ENCODE measurements at regions not wholly inside any gene's neighbourhood (a gene's known extent, or its start where the extent isn't known, plus 50 kb on each side); places are given as distances from the start of the nearest gene placed in this dataset.
"Not testable (repeated sequence)": the region's sequence is repeated elsewhere in the genome, so short reads cannot be mapped to it uniquely, and the experiment has no call there.

DNA sequence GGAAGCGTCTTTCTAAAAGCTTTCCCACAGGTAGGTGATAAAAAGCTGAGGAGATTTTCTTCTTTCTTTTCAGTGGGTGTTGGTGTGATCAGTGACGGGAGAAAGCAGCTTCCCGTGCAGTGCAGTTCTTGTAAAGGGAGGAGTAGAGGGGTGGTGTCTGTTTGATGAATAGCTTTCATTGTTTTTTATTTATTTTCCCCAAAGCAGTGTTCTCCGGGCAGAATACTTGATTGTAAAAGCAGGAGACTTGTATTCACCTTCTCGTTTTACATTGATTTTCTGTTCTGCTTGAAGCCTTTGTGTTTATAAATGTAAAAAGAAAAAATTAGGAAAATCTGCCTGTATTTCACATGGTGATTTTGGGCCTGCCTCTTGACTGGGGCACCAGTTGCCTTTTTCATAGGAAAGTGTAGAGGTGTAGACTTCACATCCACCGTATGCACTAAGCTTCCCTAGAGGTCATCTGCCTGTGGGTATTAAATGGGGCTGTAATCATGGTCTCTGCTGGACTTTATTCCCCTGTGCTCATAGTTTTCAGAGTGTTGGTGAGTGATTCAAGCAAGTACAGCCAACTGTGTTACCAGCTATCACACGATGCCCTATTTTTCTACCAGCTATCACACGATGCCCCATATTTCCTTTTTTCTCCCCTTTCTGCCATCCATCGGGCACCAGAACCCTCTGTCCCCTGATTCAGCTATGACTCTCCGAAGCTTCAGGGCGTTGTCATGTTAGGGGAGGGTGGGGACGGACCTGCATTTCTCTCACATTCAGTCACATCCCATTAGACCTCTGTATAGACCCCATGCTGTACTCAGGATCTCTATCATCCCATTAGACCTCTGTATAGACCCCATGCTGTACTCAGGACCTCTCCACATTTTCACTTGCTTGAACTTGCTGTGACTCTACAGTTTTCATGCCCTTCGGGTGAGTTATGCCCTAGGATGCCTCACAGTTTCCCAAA lies 526.5 kb downstream of the TRIML1 start:
- Histone ChIP-seq H3K9me2 (replicated peaks; ENCODE audit: insufficient read depth, low read length) (no peaks in the 10 kb centered on the region), H3K36me3 (replicated peaks; ENCODE audit: insufficient read depth, low read length) (no peaks in the 10 kb centered on the region), H3F3A (ENCODE audit: insufficient read depth, low read length) (no peaks in the 10 kb centered on the region), H3K79me2 (ENCODE audit: low read length) (no peaks in the 10 kb centered on the region), H3K9me3 (replicated peaks; ENCODE audit: insufficient read depth, low read length) (no peaks in the 10 kb centered on the region), H3K4me3 (ENCODE audit: low read length) (no peak overlapping the region), H3K9ac (ENCODE audit: low read length) (no peak overlapping the region), H4K20me1 (ENCODE audit: insufficient read depth, low read length) (no peaks in the 10 kb centered on the region), H3K4me2 (ENCODE audit: low read depth, low read length) (no peak overlapping the region), H3K4me1 (ENCODE audit: low read length) (no peaks in the 10 kb centered on the region), H2AFZ (ENCODE audit: low read length) (no peak overlapping the region), H3K27ac (ENCODE audit: low read length) (no peak overlapping the region), H3K27me3 (replicated peaks; ENCODE audit: insufficient read depth, low read length) (no peaks in the 10 kb centered on the region)
- TF ChIP-seq EZH2phosphoT487 (IDR thresholded peaks at IDR 0.05; ENCODE audit: low read length) (no peak), EZH2 (optimal IDR thresholded peaks at IDR 0.05; ENCODE audit: low read depth, low read length) (no peak)
- TF ChIP-seq, protein P1, sequence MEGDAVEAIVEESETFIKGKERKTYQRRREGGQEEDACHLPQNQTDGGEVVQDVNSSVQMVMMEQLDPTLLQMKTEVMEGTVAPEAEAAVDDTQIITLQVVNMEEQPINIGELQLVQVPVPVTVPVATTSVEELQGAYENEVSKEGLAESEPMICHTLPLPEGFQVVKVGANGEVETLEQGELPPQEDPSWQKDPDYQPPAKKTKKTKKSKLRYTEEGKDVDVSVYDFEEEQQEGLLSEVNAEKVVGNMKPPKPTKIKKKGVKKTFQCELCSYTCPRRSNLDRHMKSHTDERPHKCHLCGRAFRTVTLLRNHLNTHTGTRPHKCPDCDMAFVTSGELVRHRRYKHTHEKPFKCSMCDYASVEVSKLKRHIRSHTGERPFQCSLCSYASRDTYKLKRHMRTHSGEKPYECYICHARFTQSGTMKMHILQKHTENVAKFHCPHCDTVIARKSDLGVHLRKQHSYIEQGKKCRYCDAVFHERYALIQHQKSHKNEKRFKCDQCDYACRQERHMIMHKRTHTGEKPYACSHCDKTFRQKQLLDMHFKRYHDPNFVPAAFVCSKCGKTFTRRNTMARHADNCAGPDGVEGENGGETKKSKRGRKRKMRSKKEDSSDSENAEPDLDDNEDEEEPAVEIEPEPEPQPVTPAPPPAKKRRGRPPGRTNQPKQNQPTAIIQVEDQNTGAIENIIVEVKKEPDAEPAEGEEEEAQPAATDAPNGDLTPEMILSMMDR (IDR thresholded peaks at IDR 0.05; ENCODE audit: low read length), result no peak
- DNase-seq, result no peak

DNA sequence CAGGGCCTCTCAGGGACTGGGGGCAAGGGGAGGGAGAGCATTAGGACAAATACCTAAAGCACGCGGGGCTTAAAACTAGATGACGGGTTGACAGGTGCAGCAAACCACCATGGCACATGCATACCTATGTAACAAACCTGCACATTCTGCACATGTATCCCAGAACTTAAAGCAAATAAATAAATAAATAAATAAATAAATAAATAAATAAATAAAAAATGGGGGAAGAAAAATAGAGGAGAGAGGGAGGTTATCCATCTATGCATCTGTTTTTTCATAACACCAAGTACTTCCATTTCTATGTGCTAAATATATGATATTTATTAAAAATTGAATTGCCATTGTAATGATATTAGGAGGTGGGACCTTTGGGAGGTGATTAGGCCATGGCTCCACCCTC lies 539.5 kb downstream of the TRIML1 start:
- H3K9me2 ChIP-seq (replicated peaks; ENCODE audit: insufficient read depth, low read length); H3K27me3 ChIP-seq (replicated peaks; ENCODE audit: insufficient read depth, low read length); H3F3A ChIP-seq (ENCODE audit: insufficient read depth, low read length); H3K4me1 ChIP-seq (ENCODE audit: low read length); H3K79me2 ChIP-seq (ENCODE audit: low read length); H3K4me2 ChIP-seq (ENCODE audit: low read depth, low read length); H3K27ac ChIP-seq (ENCODE audit: low read length); H3K36me3 ChIP-seq (replicated peaks; ENCODE audit: insufficient read depth, low read length); H2AFZ ChIP-seq (ENCODE audit: low read length); H3K4me3 ChIP-seq (ENCODE audit: low read length); H3K9ac ChIP-seq (ENCODE audit: low read length); DNase-seq; H3K9me3 ChIP-seq (replicated peaks; ENCODE audit: insufficient read depth, low read length); H4K20me1 ChIP-seq (ENCODE audit: insufficient read depth, low read length): not testable (repeated sequence)

DNA sequence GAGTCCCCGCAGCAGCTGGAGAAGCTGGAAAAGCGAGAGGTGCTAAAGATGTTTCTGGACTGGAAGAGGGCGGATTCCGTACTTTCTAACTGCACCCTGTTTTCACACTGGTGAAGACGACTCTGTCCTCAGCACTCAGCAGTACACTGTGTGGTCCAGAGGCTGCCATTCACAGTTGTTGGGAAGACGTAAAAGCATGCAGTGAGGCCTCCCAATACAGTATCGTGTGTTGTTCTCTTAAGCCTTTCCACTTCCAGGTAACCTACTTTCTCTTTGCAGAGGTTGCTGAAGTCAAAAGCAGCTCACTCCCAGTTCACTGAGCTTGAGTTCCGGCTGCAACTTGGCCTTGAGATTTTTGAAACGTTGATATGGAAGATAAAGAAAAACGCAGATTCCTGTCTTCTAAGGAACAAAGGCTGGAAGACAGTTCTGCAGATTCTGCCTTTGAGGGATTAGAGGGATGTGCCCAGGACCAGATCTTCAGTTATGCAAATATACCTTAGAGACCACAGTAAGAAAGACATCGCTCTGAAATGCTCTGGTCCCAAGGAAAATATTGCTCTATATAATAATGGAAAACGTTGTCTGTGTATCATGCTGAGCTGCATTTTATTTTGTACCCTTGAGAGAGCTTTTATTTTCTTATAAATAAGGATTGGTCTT lies 540.9 kb downstream of the TRIML1 start:
- Histone ChIP-seq H3K9me3 (replicated peaks; ENCODE audit: insufficient read depth, low read length) (no peaks in the 10 kb centered on the region), H3K36me3 (replicated peaks; ENCODE audit: insufficient read depth, low read length) (no peaks in the 10 kb centered on the region), H4K20me1 (ENCODE audit: insufficient read depth, low read length) (no peaks in the 10 kb centered on the region), H3K9me2 (replicated peaks; ENCODE audit: insufficient read depth, low read length) (no peaks in the 10 kb centered on the region), H3K4me2 (ENCODE audit: low read depth, low read length) (no peak overlapping the region), H3K27me3 (replicated peaks; ENCODE audit: insufficient read depth, low read length) (no peaks in the 10 kb centered on the region), H3F3A (ENCODE audit: insufficient read depth, low read length) (no peaks in the 10 kb centered on the region), H3K4me1 (ENCODE audit: low read length) (no peaks in the 10 kb centered on the region), H3K79me2 (ENCODE audit: low read length) (no peaks in the 10 kb centered on the region), H3K4me3 (ENCODE audit: low read length) (no peak overlapping the region), H3K27ac (ENCODE audit: low read length) (no peak overlapping the region), H2AFZ (ENCODE audit: low read length) (no peak overlapping the region), H3K9ac (ENCODE audit: low read length) (no peak overlapping the region)
- DNase-seq, result no peak
- TF ChIP-seq EZH2 (optimal IDR thresholded peaks at IDR 0.05; ENCODE audit: low read depth, low read length), result no peak

DNA sequence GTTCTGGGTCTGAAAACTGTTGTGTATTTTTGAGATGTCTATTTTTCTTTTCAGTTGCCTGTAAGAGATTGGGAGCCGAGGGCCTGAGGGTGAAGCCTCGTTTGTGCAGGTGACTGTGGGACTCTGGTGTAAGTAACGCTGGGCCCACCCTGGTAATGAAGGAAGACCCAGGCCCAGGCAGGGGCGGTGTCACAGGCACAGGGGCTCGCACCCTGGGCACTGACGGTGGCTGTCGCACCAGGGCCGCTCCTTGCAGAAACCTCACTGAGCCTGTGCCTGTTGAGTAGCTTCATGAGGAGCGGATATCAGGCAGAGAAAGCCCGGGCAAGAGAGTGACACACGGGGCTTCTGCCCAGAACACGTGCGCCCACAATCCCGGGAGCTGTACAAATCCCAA lies 541.4 kb downstream of the TRIML1 start:
- Histone ChIP-seq H3K4me1 (ENCODE audit: low read length) (no peaks in the 10 kb centered on the region), H3K9me3 (replicated peaks; ENCODE audit: insufficient read depth, low read length) (no peaks in the 10 kb centered on the region), H4K20me1 (ENCODE audit: insufficient read depth, low read length) (no peaks in the 10 kb centered on the region), H3F3A (ENCODE audit: insufficient read depth, low read length) (no peaks in the 10 kb centered on the region), H3K9ac (ENCODE audit: low read length) (no peak overlapping the region), H3K4me2 (ENCODE audit: low read depth, low read length) (no peak overlapping the region), H3K36me3 (replicated peaks; ENCODE audit: insufficient read depth, low read length) (no peaks in the 10 kb centered on the region), H3K27me3 (replicated peaks; ENCODE audit: insufficient read depth, low read length) (no peaks in the 10 kb centered on the region), H3K79me2 (ENCODE audit: low read length) (no peaks in the 10 kb centered on the region), H3K9me2 (replicated peaks; ENCODE audit: insufficient read depth, low read length) (no peaks in the 10 kb centered on the region), H2AFZ (ENCODE audit: low read length) (no peak overlapping the region), H3K4me3 (ENCODE audit: low read length) (no peak overlapping the region), H3K27ac (ENCODE audit: low read length) (no peak overlapping the region)
- no peak for TF ChIP-seq EZH2 (optimal IDR thresholded peaks at IDR 0.05; ENCODE audit: low read depth, low read length)
- TF ChIP-seq EZH2phosphoT487 (IDR thresholded peaks at IDR 0.05; ENCODE audit: low read length), result no peak
- TF ChIP-seq, protein P1 (IDR thresholded peaks at IDR 0.05; ENCODE audit: low read length), result no peak
- DNase-seq, result no peak
